ENCODE measurements at regions not wholly inside any gene's neighbourhood (a gene's known extent, or its start where the extent isn't known, plus 50 kb on each side); places are given as distances from the start of the nearest gene placed in this dataset.

DNA sequence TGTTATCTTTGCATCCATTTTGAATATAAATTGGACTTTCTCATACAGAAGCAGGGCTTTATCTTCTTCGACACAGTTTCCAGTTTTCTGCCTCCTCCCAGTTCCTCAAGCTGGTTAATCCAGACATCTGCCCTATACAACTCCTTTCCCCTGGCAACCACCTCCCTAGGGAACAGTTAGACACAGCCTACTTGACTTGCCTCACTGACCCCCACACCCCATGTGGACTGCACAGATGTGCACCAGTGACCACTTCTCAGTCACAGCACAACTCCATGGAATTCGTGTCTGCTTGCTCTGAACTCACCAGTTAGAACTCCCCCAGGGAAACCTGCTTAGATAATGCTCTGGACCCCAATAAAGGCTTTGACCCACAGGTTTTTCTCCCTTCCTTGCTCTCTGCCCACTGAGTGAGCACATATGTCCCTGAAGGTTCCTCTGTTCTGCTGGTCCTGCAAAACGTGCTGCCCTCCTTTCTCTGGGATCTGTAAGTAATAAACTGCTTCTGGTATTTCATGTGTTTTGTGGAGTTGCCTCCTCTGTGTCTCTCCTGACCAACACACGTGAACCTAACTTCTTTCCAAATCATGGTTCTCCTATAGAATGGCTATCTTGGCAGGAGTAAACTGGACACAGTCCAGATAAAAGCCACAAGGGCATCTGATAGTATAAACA is 351.2 kb downstream of the CD83 start:
- Histone ChIP-seq H3K23me2 (ENCODE audit: insufficient read length, low read depth, low read length, poor library complexity, severe bottlenecking) (no peaks in the 10 kb centered on the region), H3K56ac (ENCODE audit: insufficient read length, low read depth, low read length) (no peak overlapping the region), H3K18ac (ENCODE audit: insufficient read length, low read depth, low read length) (no peak overlapping the region), H2BK15ac (ENCODE audit: low read depth, low read length) (no peak overlapping the region), H3K9me3 (ENCODE audit: control insufficient read depth, low read depth, low read length) (no peaks in the 10 kb centered on the region), H2BK20ac (ENCODE audit: low read depth, low read length, poor library complexity, severe bottlenecking) (no peak overlapping the region), H4K5ac (ENCODE audit: insufficient read length, low read depth, low read length) (no peak overlapping the region), H2BK5ac (ENCODE audit: insufficient read length, low read length) (no peak overlapping the region), H4K91ac (ENCODE audit: insufficient read length, low read depth, low read length) (no peak overlapping the region), H3K4ac (ENCODE audit: low read depth, low read length) (no peak overlapping the region), H3K79me2 (ENCODE audit: insufficient read depth, low read length) (no peaks in the 10 kb centered on the region), H3K79me1 (ENCODE audit: insufficient read depth, low read depth, low read length, poor library complexity, severe bottlenecking) (no peaks in the 10 kb centered on the region), H2BK120ac (ENCODE audit: low read depth, low read length, poor library complexity, severe bottlenecking) (no peak overlapping the region), H3K4me2 (ENCODE audit: insufficient read depth, insufficient read length, low read length) (no peak overlapping the region), H3K14ac (ENCODE audit: insufficient read depth, low read length) (no peak overlapping the region), H4K20me1 (ENCODE audit: control insufficient read depth, insufficient read depth, insufficient read length) (no peaks in the 10 kb centered on the region), H2BK12ac (ENCODE audit: insufficient read length, low read depth, low read length) (no peak overlapping the region), H3K27ac (ENCODE audit: insufficient read length, low read depth, low read length) (no peak overlapping the region), H3K27me3 (ENCODE audit: insufficient read depth, low read length) (no peaks in the 10 kb centered on the region), H2AFZ (ENCODE audit: low read length) (no peak overlapping the region), H2AK5ac (ENCODE audit: insufficient read length, low read length) (no peak overlapping the region), H3K4me1 (ENCODE audit: insufficient read depth, low read length) (no peaks in the 10 kb centered on the region), H3K23ac (ENCODE audit: insufficient read length, low read depth, low read length) (no peak overlapping the region), H4K8ac (replicated peaks; ENCODE audit: insufficient read length, low read depth, low read length) (no peak overlapping the region), H3K9ac (ENCODE audit: extremely low read depth, insufficient read length, low read length) (no peak overlapping the region), H3T11ph (ENCODE audit: low read length) (no peak overlapping the region)
- peaks cover 8 to 14% of the 10 kb centered on the region in 2 experiments; a peak in 4 of 5 replicates for H3K9me3 Mint-ChIP-seq
- no peaks in the 10 kb centered on the region; the same call in none of the 2 replicates for H3K27me3 Mint-ChIP-seq (ENCODE audit: low read depth)
- DNase-seq = no peak
- TF ChIP-seq, protein P1, sequence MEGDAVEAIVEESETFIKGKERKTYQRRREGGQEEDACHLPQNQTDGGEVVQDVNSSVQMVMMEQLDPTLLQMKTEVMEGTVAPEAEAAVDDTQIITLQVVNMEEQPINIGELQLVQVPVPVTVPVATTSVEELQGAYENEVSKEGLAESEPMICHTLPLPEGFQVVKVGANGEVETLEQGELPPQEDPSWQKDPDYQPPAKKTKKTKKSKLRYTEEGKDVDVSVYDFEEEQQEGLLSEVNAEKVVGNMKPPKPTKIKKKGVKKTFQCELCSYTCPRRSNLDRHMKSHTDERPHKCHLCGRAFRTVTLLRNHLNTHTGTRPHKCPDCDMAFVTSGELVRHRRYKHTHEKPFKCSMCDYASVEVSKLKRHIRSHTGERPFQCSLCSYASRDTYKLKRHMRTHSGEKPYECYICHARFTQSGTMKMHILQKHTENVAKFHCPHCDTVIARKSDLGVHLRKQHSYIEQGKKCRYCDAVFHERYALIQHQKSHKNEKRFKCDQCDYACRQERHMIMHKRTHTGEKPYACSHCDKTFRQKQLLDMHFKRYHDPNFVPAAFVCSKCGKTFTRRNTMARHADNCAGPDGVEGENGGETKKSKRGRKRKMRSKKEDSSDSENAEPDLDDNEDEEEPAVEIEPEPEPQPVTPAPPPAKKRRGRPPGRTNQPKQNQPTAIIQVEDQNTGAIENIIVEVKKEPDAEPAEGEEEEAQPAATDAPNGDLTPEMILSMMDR (conservative IDR thresholded peaks at IDR 0.05) = no peak
- no peak overlapping the region; a peak in 1 of 5 replicates for H3K4me3 Mint-ChIP-seq
- peak overlapping the region in 1 of 3 experiments; percentile 73; a peak in 1 of 7 replicates for H3K27ac Mint-ChIP-seq
- no CpG with 5 or more reads among the region's 4 CpGs for WGBS (ENCODE audit: extremely low coverage, insufficient read length, low lambda C conversion rate)
- peaks cover 6 to 8% (median 8%) of the 10 kb centered on the region in 3 experiments for H3K36me3 Mint-ChIP-seq (ENCODE audit: insufficient read depth in 1 of 3, low read depth in 3 of 3)
- H3K4me1 Mint-ChIP-seq = peaks cover 5 to 9% of the 10 kb centered on the region in 2 experiments
